Mucosa of descending colon (tissue), 3 donors: ENCODE measurements at regions not wholly inside any gene's neighbourhood (a gene's known extent, or its start where the extent isn't known, plus 50 kb on each side); places are given as distances from the start of the nearest gene placed in this dataset.

Experiments used
- ATAC-seq: fragments of 200-7000 bp; cut with Tn5 transposase; one replicate; pipeline ENCODE4 v1.9.1; 2020; ENCODE audit warnings: mild to moderate bottlenecking, moderate library complexity
- DNase-seq, 3 donors: peaks; one replicate each; pipeline ENCODE4 v3.0.0-alpha.2; 2020
- H3K36me3 ChIP-seq: fragments of 200-600 bp; one replicate; pipeline ENCODE4 v1.8.0; 2021; ENCODE audit warnings: low read depth, mild to moderate bottlenecking
- H3K4me1 ChIP-seq: fragments of 200-600 bp; one replicate; pipeline ENCODE4 v1.8.0; 2021; ENCODE audit warnings: low read depth, mild to moderate bottlenecking
- H3K4me3 ChIP-seq: fragments of 200-600 bp; one replicate; pipeline ENCODE4 v1.8.0; 2021; ENCODE audit warnings: mild to moderate bottlenecking
- H3K9me3 ChIP-seq: fragments of 200-600 bp; one replicate; pipeline ENCODE4 v1.8.0; 2021; ENCODE audit warnings: mild to moderate bottlenecking
- CTCF ChIP-seq: fragments of 200-600 bp; IDR thresholded peaks from one replicate; pipeline ENCODE4 v1.8.0; 2022; ENCODE audit warnings: antibody characterized with exemption, mild to moderate bottlenecking
- intact Hi-C, 2 donors: fragments of 100-400 bp; cut with DNase I in 1 of 2; cut with micrococcal nuclease in 1 of 2; formaldehyde crosslinking; loops; one replicate each; pipeline versions ENCODE4 v1.11.0 to v1.11.1; 2022; cut with DNase I, micrococcal nuclease
- donor health status: DM: no; HTN: no; CAD: no; lungs with moderate emphysema.
- donor health status: DM: no; HTN: no; CAD: no.
- donor health status: DM: no; HTN: yes; CAD: no.

- Histone ChIP-seq H3K9me3 (no peaks in the 10 kb centered on the region), H3K4me3 (no peak overlapping the region), H3K4me1 (peaks cover 7% of the 10 kb centered on the region), H3K36me3 (no peaks in the 10 kb centered on the region)
- no peak for DNase-seq
- intact Hi-C loops: no loop called here
- TF ChIP-seq CTCF: no peak
- ATAC-seq: no peak
Observed at GRCh38 chr7:49324040-49324439, 399.7 kb downstream of the CDC14C start.

DNA sequence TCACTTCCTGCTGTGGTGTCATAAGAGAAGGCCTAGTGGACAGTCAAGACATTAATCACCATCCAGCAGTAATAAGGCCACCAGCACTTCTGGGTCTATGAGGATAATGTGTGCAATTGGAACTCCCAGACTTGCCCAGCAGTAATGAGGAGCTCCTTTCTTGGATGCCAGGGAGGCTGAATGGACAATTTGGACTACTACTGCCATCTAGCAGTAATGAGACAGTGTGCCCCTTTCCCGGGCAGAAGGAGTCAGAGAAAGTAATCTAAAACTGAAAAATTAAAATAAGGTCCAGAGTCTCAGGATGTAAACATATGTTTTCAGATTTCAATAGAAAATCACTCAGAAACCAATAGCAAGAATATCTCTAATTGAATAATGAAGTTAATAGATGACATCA, 400.4 kb downstream of the CDC14C start:
- no peak overlapping the region for H3K4me3 ChIP-seq
- peaks cover 3% of the 10 kb centered on the region for H3K4me1 ChIP-seq
- no peak for TF ChIP-seq CTCF
- H3K36me3 ChIP-seq: no peaks in the 10 kb centered on the region
- no peak for ATAC-seq
- no peaks in the 10 kb centered on the region for H3K9me3 ChIP-seq
- intact Hi-C loops: no loop called here
- DNase-seq: no peak

DNA sequence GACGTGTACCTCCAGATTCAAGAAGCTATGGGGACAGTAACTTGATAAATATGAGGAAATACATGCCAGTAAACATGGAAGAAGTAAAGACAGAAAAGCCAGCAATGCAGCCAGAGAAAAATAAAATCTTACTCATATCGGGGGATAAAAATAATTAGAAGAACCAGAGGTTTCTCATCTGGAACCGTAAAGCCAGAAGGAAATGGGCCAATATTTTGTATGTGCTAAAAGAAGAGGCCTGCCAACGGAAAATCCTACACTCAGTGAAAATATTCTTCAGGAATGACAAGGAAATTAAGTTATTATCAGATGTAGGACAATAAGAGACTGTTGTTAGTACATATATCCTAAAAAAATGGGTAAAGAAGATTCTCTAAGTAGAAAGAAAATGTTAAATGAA, 401.2 kb downstream of the CDC14C start:
- no peak for TF ChIP-seq CTCF
- ATAC-seq: no peak
- H3K9me3 ChIP-seq: no peaks in the 10 kb centered on the region

DNA sequence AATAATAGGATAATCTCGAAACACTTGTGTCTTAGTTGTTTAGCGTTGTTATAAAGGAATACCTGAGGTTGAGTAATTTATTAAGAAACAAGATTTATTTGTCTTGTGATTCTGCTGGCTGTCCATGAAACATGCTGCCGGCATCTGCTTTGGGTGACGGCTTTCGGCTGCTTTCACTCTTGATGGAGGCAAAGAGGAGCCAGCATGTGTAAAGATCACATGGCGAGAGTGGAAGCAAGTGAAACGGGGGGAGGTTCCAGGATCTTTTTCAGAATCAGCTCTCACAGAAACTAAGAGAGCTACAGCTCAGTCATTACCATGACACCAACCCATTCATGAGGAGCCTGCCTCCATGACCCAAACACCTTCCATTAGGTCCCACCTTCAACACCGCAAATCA, 402.8 kb downstream of the CDC14C start:
- no peaks in the 10 kb centered on the region for H3K4me1 ChIP-seq
- intact Hi-C loops: no loop called here
- no peak for TF ChIP-seq CTCF
- ATAC-seq: no peak
- no peaks in the 10 kb centered on the region for H3K9me3 ChIP-seq
- no peaks in the 10 kb centered on the region for H3K36me3 ChIP-seq
- DNase-seq: no peak
- H3K4me3 ChIP-seq: no peak overlapping the region

More for the DNA sequence above, 401.2 kb downstream of the CDC14C start:
- no peak overlapping the region for H3K4me3 ChIP-seq
- no peaks in the 10 kb centered on the region for H3K4me1 ChIP-seq
- no peaks in the 10 kb centered on the region for H3K36me3 ChIP-seq
- DNase-seq: no peak
- intact Hi-C loops: no loop called here

GRCh38 chr7:49333180-49333881, 409.0 kb downstream of the CDC14C start:
- DNase-seq (no peak), ATAC-seq (no peak)
- intact Hi-C loops: no loop called here

More at GRCh38 chr7:49333180-49333881, 409.0 kb downstream of the CDC14C start:
- Histone ChIP-seq H3K4me1 (no peaks in the 10 kb centered on the region), H3K4me3 (no peak overlapping the region), H3K9me3 (no peaks in the 10 kb centered on the region), H3K36me3 (no peaks in the 10 kb centered on the region)
- TF ChIP-seq CTCF: no peak
